ENCODE measurements at regions not wholly inside any gene's neighbourhood (a gene's known extent, or its start where the extent isn't known, plus 50 kb on each side); places are given as distances from the start of the nearest gene placed in this dataset.

DNA sequence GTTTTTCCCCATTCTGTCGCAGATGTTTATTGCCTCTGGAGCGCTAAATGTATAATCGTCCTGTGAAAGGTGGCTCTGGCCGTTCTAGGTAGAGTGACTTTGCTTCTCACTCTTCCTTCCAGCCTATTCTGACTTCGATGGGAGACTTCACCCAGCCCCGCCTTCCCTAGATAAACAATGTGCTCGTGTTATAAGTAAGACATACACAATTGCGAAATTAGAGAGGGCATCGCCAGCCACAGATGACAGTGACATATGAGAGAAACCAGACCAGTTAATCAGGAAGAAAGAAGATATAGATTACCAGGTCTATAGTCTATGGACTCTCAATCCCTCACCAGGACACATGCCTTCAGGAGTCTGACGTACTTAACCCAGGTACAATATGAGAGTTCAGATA is 1050.5 kb upstream of the AUTS2 start:
- TF ChIP-seq, protein P1, sequence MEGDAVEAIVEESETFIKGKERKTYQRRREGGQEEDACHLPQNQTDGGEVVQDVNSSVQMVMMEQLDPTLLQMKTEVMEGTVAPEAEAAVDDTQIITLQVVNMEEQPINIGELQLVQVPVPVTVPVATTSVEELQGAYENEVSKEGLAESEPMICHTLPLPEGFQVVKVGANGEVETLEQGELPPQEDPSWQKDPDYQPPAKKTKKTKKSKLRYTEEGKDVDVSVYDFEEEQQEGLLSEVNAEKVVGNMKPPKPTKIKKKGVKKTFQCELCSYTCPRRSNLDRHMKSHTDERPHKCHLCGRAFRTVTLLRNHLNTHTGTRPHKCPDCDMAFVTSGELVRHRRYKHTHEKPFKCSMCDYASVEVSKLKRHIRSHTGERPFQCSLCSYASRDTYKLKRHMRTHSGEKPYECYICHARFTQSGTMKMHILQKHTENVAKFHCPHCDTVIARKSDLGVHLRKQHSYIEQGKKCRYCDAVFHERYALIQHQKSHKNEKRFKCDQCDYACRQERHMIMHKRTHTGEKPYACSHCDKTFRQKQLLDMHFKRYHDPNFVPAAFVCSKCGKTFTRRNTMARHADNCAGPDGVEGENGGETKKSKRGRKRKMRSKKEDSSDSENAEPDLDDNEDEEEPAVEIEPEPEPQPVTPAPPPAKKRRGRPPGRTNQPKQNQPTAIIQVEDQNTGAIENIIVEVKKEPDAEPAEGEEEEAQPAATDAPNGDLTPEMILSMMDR (IDR thresholded peaks at IDR 0.05; ENCODE audit: control extremely low read depth in 1 of 3, insufficient read depth in 1 of 3, low read depth in 1 of 3, low read length in 3 of 3) = no peak
- TF ChIP-seq, protein P2, sequence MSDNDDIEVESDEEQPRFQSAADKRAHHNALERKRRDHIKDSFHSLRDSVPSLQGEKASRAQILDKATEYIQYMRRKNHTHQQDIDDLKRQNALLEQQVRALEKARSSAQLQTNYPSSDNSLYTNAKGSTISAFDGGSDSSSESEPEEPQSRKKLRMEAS (IDR thresholded peaks at IDR 0.05) = no peak
- no peak for TF ChIP-seq YY1 (IDR thresholded peaks at IDR 0.05; ENCODE audit: low read depth, low read length)
- no peak for TF ChIP-seq POLR2A (IDR thresholded peaks at IDR 0.05; ENCODE audit: control extremely low read depth in 1 of 2, low read depth in 2 of 2, low read length in 2 of 2)
- no peak for TF ChIP-seq KDM5A (IDR thresholded peaks at IDR 0.05; ENCODE audit: low read length)
- no peak for TF ChIP-seq BRCA1 (IDR thresholded peaks at IDR 0.05; ENCODE audit: low read depth, low read length)
- no peak for TF ChIP-seq HDAC2 (IDR thresholded peaks at IDR 0.05; ENCODE audit: borderline replicate concordance in 1 of 2, low read depth in 2 of 2, low read length in 2 of 2)
- TF ChIP-seq TBP (IDR thresholded peaks at IDR 0.05; ENCODE audit: low read depth, low read length) = no peak
- TF ChIP-seq SP2 (IDR thresholded peaks at IDR 0.05; ENCODE audit: low read length) = no peak
- TF ChIP-seq POLR2AphosphoS5 (IDR thresholded peaks at IDR 0.05; ENCODE audit: low read depth, low read length) = no peak
- no peak for TF ChIP-seq TAF1 (IDR thresholded peaks at IDR 0.05; ENCODE audit: low read depth, low read length)
- TF ChIP-seq BCL11A (IDR thresholded peaks at IDR 0.05; ENCODE audit: low read depth in 2 of 2, low read length in 2 of 2) = no peak
- TF ChIP-seq NANOG (IDR thresholded peaks at IDR 0.05; ENCODE audit: insufficient read depth, low read depth, low read length, poor library complexity, severe bottlenecking) = no peak

Data from H1 (cell line).